HepG2 (cell line): ENCODE measurements at regions not wholly inside any gene's neighbourhood (a gene's known extent, or its start where the extent isn't known, plus 50 kb on each side); places are given as distances from the start of the nearest gene placed in this dataset.

Experiments used
- ATAC-seq: fragments of 200-7000 bp; cut with Tn5 transposase; 3 replicates; pipeline ENCODE4 v1.9.1; 2020; ENCODE audit warnings: mild to moderate bottlenecking, moderate library complexity
- BruUV-seq: library from RNA; stranded (reverse); fragments of 400-500 nt; replicated peaks from 2 replicates; lab custom pipeline; 2021; lab: Mats Ljungman, UMichigan
- CTCF ChIA-PET: fragments of 300-600 bp; formaldehyde crosslinking; extraction: SDS; loops from one replicate; lab custom pipeline; 2021; ENCODE audit warnings: low total read pairs, inconsistent platforms, low intra/inter-chr PET ratio; lab: Yijun Ruan, JAX
- POLR2A ChIA-PET: fragments of 350-600 bp; sonication (Branson Sonifier 250); formaldehyde crosslinking; loops from one replicate; lab custom pipeline; 2020; ENCODE audit warnings: antibody characterized with exemption, inconsistent platforms; lab: Yijun Ruan, JAX
- DNase-seq: peaks from one replicate; pipeline ENCODE4 v3.0.0-alpha.2; 2015; ENCODE audit warnings: low spot score
- FAIRE-seq: peaks from 3 replicates; lab custom pipeline; 2011; peaks lifted over from hg19 to GRCh38; lab: Jason Lieb, UNC
- H2AFZ ChIP-seq: one replicate; pipeline ENCODE4 v1.6.1; 2011; ENCODE audit warnings: low read length, inconsistent platforms
- H3K27ac ChIP-seq: fragments of 300-600 bp; 3 replicates; pipeline ENCODE4 v1.8.0; 2011; ENCODE audit warnings: mixed run types, mild to moderate bottlenecking, mixed read lengths, low read length, inconsistent platforms; ENCODE audit not compliant: insufficient read depth; ENCODE audit errors: extremely low read length
- H3K27me3 ChIP-seq, 2 experiments: fragments of 200-600 bp in 1 of 2; 2 replicates in 1 of 2; 3 replicates in 1 of 2; pipeline versions ENCODE4 v1.6.0 to v1.8.0; 2011; ENCODE audit warnings: low read length in 2 of 2, mild to moderate bottlenecking in 2 of 2, moderate library complexity in 2 of 2, inconsistent platforms in 1 of 2; ENCODE audit not compliant: insufficient read depth in 2 of 2, control insufficient read depth in 1 of 2
- H3K36me3 ChIP-seq, 2 experiments: fragments of 200-600 bp in 1 of 2; replicated peaks in 1 of 2; 2 replicates in 1 of 2; 3 replicates in 1 of 2; pipeline versions ENCODE4 v1.5.1 to v1.8.0; 2011; ENCODE audit warnings: low read length in 2 of 2, inconsistent platforms in 1 of 2; ENCODE audit not compliant: insufficient read depth in 2 of 2, control insufficient read depth in 1 of 2
- H3K4me1 ChIP-seq: 2 replicates; pipeline ENCODE4 v1.5.1; 2012; ENCODE audit warnings: low read length, inconsistent platforms; ENCODE audit not compliant: insufficient read depth
- H3K4me2 ChIP-seq: 2 replicates; pipeline ENCODE4 v1.6.0; 2011; ENCODE audit warnings: low read depth, low read length, inconsistent platforms
- H3K4me3 ChIP-seq, 3 experiments: fragments of 200-600 bp in 1 of 3; sonication (generic), shearing (Covaris generic) in 1 of 3; replicated peaks in 1 of 3; 2 replicates each; pipeline ENCODE4 v1.5.1; 2011 to 2016; ENCODE audit warnings: low read length in 3 of 3, inconsistent platforms in 2 of 3, low read depth in 2 of 3, mild to moderate bottlenecking in 2 of 3, control low read depth in 1 of 3, mixed read lengths in 1 of 3; ENCODE audit not compliant: insufficient read depth in 1 of 3
- H3K79me2 ChIP-seq: one replicate; pipeline ENCODE4 v1.6.1; 2011; ENCODE audit warnings: low read length, inconsistent platforms; ENCODE audit not compliant: insufficient read depth
- H3K9ac ChIP-seq: 2 replicates; pipeline ENCODE4 v1.6.0; 2011; ENCODE audit warnings: mild to moderate bottlenecking, low read depth, low read length, inconsistent platforms; ENCODE audit not compliant: insufficient read depth
- H3K9me3 ChIP-seq: 2 replicates; pipeline ENCODE4 v1.5.1; 2012; ENCODE audit warnings: mild to moderate bottlenecking, low read length
- H4K20me1 ChIP-seq: 2 replicates; pipeline ENCODE4 v1.6.0; 2011; ENCODE audit warnings: inconsistent platforms, mild to moderate bottlenecking, low read length, moderate library complexity; ENCODE audit not compliant: insufficient read depth
- ELF1 ChIP-seq: sonication (generic); formaldehyde crosslinking; IDR thresholded peaks from 2 replicates; pipeline ENCODE4 v1.4.0; 2020; ENCODE audit warnings: missing genetic modification reagents
- MYNN ChIP-seq: sonication (generic); formaldehyde crosslinking; IDR thresholded peaks from 2 replicates; pipeline ENCODE4 v1.4.0; 2020; ENCODE audit warnings: mild to moderate bottlenecking, low read depth, missing genetic modification reagents
- SMAD3 ChIP-seq: sonication (generic); formaldehyde crosslinking; IDR thresholded peaks from 2 replicates; pipeline ENCODE4 v1.4.0; 2020; ENCODE audit warnings: missing genetic modification reagents
- TRIM22 ChIP-seq: fragments of 450-650 bp; IDR thresholded peaks from 2 replicates; pipeline ENCODE4 v1.6.1; 2017
- ZNF101 ChIP-seq: sonication (generic); formaldehyde crosslinking; IDR thresholded peaks from 2 replicates; pipeline ENCODE4 v1.4.0; 2020; ENCODE audit warnings: mild to moderate bottlenecking, low read depth, missing genetic modification reagents, borderline replicate concordance
- ZNF503 ChIP-seq: sonication (generic); formaldehyde crosslinking; IDR thresholded peaks from 2 replicates; pipeline ENCODE4 v1.4.0; 2020; ENCODE audit warnings: missing genetic modification reagents
- WGBS: methylation state at CpG from one replicate; pipeline ENCODE4 v1.1.6; 2017; ENCODE audit warnings: low lambda C conversion rate; 5-methylcytosine and 5-hydroxymethylcytosine counted together
- in situ Hi-C: cut with HindIII; loops from 2 replicates; pipeline ENCODE4 v1.10.0; 2017; ENCODE audit warnings: low pct_unique_long_range_greater_than_20kb; ENCODE audit not compliant: extremely low pct_ligation_motif_present
- intact Hi-C: fragments of 100-400 bp; cut with micrococcal nuclease; formaldehyde crosslinking; loops from one replicate; pipeline ENCODE4 v1.10.0; 2022; ENCODE audit not compliant: unreplicated experiment

DNA sequence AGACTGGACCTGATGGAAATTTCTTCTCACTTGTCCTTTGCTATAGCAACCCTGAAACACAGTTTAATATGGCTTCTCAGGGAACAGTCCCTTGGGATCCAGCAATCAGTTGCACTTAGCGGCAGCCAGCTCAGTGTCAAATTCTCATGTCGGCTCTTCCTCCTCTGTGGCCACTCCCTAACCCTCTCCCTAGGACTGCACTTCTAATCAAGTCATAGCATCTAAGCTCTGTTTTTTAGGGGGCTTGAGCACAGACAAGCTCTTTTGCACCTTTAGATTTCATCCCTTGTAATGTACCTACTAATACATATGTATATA, 250.5 kb upstream of the TLE3 start:
- peaks cover 0 to 2% of the 10 kb centered on the region in 2 experiments; a peak in 1 of 5 replicates for H3K27me3 ChIP-seq
- no peaks in the 10 kb centered on the region for H3K9me3 ChIP-seq
- FAIRE-seq (no peak), DNase-seq (no peak), ATAC-seq (no peak)
- TF ChIP-seq SMAD3 (CRISPR knock-in tag) (no peak), TRIM22 (no peak), ZNF503 (CRISPR knock-in tag) (no peak)
- H3K4me1 ChIP-seq = no peaks in the 10 kb centered on the region
- no peak overlapping the region for H3K4me2 ChIP-seq
- no peak overlapping the region for H3K27ac ChIP-seq
- H3K9ac ChIP-seq = no peak overlapping the region
- H3K4me3 ChIP-seq = no peak overlapping the region
- in situ Hi-C loops (no loop called here), intact Hi-C loops (no loop called here)
- H3K36me3 ChIP-seq = no peaks in the 10 kb centered on the region
- no peak overlapping the region for H2AFZ ChIP-seq
- WGBS = 95% methylated on average over 2 of the region's 2 CpGs
- ChIA-PET CTCF (no interaction called here), POLR2A (no interaction called here)
- H4K20me1 ChIP-seq = 0 out of 2 replicates have a peak, but pooled peaks cover 3% of the 10 kb centered on the region
- H3K79me2 ChIP-seq = no peaks in the 10 kb centered on the region
- no TSS peak for BruUV-seq

- POLR2A ChIA-PET = no interaction called here
- no peak overlapping the region for H3K9ac ChIP-seq
- TF ChIP-seq MYNN (CRISPR knock-in tag) (no peak), ELF1 (CRISPR knock-in tag) (no peak), ZNF101 (CRISPR knock-in tag) (no peak)
- TF ChIP-seq, all 625 proteins: peak for 0
- DNase-seq = no peak
- H3K4me1 ChIP-seq = no peaks in the 10 kb centered on the region
- CTCF ChIA-PET = no interaction called here
- H2AFZ ChIP-seq = no peak overlapping the region
- H3K36me3 ChIP-seq = no peaks in the 10 kb centered on the region
- intact Hi-C loops = no loop called here
- in situ Hi-C loops = no loop called here
- no peak overlapping the region for H3K4me2 ChIP-seq
- H4K20me1 ChIP-seq = 0 out of 2 replicates have a peak, but pooled peaks cover 3% of the 10 kb centered on the region
- FAIRE-seq = no peak
- no peak for ATAC-seq
- 0 out of 5 replicates have a peak, but pooled peaks cover 0 to 2% of the 10 kb centered on the region in 2 experiments for H3K27me3 ChIP-seq
- no peak overlapping the region for H3K27ac ChIP-seq
- WGBS = 55% methylated on average over 7 of the region's 7 CpGs
- no peaks in the 10 kb centered on the region for H3K9me3 ChIP-seq
- no peak overlapping the region for H3K4me3 ChIP-seq
- H3K79me2 ChIP-seq = no peaks in the 10 kb centered on the region
- no TSS peak for BruUV-seq
These were observed 249.9 kb upstream of the TLE3 start for GRCh38 chr15:70347321-70348225.
